Gastrocnemius medialis (tissue), 4 donors: ENCODE measurements at regions not wholly inside any gene's neighbourhood (a gene's known extent, or its start where the extent isn't known, plus 50 kb on each side); places are given as distances from the start of the nearest gene placed in this dataset.
"Not testable (repeated sequence)": the region's sequence is repeated elsewhere in the genome, so short reads cannot be mapped to it uniquely, and the experiment has no call there.

Experiments
- ATAC-seq, 2 donors: fragments of 150-250 bp; one replicate each; pipeline ENCODE4 v1.9.1; 2016
- DNase-seq, 2 donors: peaks; one replicate each; pipeline ENCODE4 v3.0.0-alpha.2; 2019
- H3K27ac ChIP-seq, 4 donors: fragments of 200-600 bp; sonication (generic); 1 replicate in 1 of 4; 2 replicates in 3 of 4; pipeline ENCODE4 v1.5.1; 2016 to 2018; ENCODE audit warnings: mild to moderate bottlenecking in 2 of 4, moderate library complexity in 1 of 4
- H3K27me3 ChIP-seq, 3 donors: fragments of 200-600 bp; sonication (generic) in 2 of 3; 1 replicate in 1 of 3; 2 replicates in 2 of 3; pipeline versions ENCODE4 v1.5.1 to v1.6.0; 2016 to 2019; ENCODE audit warnings: mild to moderate bottlenecking in 1 of 3, moderate library complexity in 1 of 3
- H3K36me3 ChIP-seq, 2 donors: fragments of 200-600 bp; sonication (generic) in 1 of 2; one replicate each; pipeline ENCODE4 v1.5.1; 2017 to 2018
- H3K4me1 ChIP-seq, 2 donors: fragments of 200-600 bp; sonication (generic) in 1 of 2; one replicate each; pipeline ENCODE4 v1.5.1; 2016 to 2017; ENCODE audit warnings: mild to moderate bottlenecking in 2 of 2
- H3K4me3 ChIP-seq, 4 donors: fragments of 200-600 bp; sonication (generic) in 3 of 4; 1 replicate in 1 of 4; 2 replicates in 3 of 4; pipeline ENCODE4 v1.5.1; 2016 to 2019; ENCODE audit warnings: mild to moderate bottlenecking in 2 of 4
- H3K9me3 ChIP-seq, 3 donors: fragments of 200-600 bp; sonication (generic) in 2 of 3; 1 replicate in 1 of 3; 2 replicates in 2 of 3; pipeline ENCODE4 v1.5.1; 2016 to 2019
- POLR2A ChIP-seq, 2 donors: fragments of 450-650 bp; IDR thresholded peaks; one replicate each; pipeline ENCODE4 v1.6.1; 2017; ENCODE audit warnings: antibody characterized with exemption in 2 of 2, mild to moderate bottlenecking in 2 of 2, moderate library complexity in 2 of 2
- in situ Hi-C, 4 donors: fragments of 200-750 bp; cut with MboI; loops; one replicate each; pipeline versions ENCODE4 v1.15.0 to v1.8.0; 2017; ENCODE audit warnings: low sequenced_read_pairs in 4 of 4
- intact Hi-C: fragments of 100-400 bp; cut with DNase I; formaldehyde crosslinking; loops from one replicate; pipeline ENCODE4 v1.15.1; 2023; ENCODE audit warnings: low total_unique reads
- TF ChIP-seq, protein P1 (sequence below), 5 experiments: fragments of 450-650 bp in 3 of 5; fragments of 200-600 bp in 2 of 5; sonication (generic) in 2 of 5; IDR thresholded peaks in 4 of 5; conservative IDR thresholded peaks in 1 of 5; 1 replicate in 4 of 5; 2 replicates in 1 of 5; pipeline ENCODE4 v1.5.1; 2016 to 2019; ENCODE audit warnings: antibody characterized with exemption in 5 of 5, mild to moderate bottlenecking in 3 of 5, moderate library complexity in 3 of 5

DNA sequence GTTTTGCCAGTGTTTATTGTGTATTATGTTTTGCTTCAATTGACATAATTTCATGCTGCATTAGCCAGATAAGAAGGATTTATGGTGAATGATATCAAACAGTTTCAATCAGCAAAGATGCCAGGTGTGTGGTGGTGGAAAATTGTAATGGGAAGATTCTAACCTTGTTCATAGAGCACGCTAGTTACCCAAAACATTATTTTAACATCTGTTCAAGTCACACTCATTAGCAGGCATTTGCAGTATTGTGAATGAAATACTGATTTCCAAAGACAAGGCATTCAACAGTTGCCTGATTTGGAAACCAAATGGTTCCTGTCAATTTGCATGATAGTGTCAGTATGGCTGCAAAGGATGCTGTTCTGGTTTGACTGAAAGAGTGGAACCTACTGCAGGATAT is 129.7 kb downstream of the EPC1 start:
- Histone ChIP-seq H3K27me3 (no peaks in the 10 kb centered on the region), H3K4me1 (no peaks in the 10 kb centered on the region), H3K9me3 (no peaks in the 10 kb centered on the region), H3K27ac (no peak overlapping the region), H3K36me3 (no peaks in the 10 kb centered on the region), H3K4me3 (no peak overlapping the region)
- DNase-seq, result no peak
- no peak for TF ChIP-seq POLR2A (IDR thresholded peaks at IDR 0.05)
- in situ Hi-C loops (no loop called here), intact Hi-C loops (no loop called here)
- ATAC-seq, result no peak

- H3K9me3 ChIP-seq, ATAC-seq, H3K4me1 ChIP-seq, intact Hi-C loops, DNase-seq, H3K27ac ChIP-seq, H3K27me3 ChIP-seq, in situ Hi-C loops, H3K4me3 ChIP-seq, H3K36me3 ChIP-seq: not testable (repeated sequence)
These were observed 133.1 kb downstream of the EPC1 start for GRCh38 chr10:32213838-32214237.

DNA sequence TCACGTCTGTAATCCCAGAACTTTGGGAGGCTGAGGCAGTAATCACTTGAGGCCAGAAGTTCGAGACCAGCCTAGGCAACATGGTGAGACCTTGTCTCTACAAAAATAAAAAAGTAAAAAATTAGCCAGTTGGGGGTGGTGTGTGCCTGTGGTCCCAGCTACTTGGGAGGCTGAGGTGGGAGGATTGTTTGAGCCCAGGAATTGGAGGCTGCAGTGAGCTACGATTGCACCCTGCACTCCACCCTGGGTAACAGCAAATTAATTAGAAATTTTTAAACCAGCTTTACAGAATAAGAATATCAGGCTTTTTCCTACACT is 136.0 kb downstream of the EPC1 start:
- ATAC-seq (no peak), DNase-seq (no peak)
- H3K9me3 ChIP-seq, result no peaks in the 10 kb centered on the region
- H3K4me3 ChIP-seq, result no peak overlapping the region
- no peaks in the 10 kb centered on the region for H3K4me1 ChIP-seq
- H3K27me3 ChIP-seq, result no peaks in the 10 kb centered on the region
- intact Hi-C loops (no loop called here), in situ Hi-C loops (no loop called here)
- no peaks in the 10 kb centered on the region for H3K36me3 ChIP-seq
- no peak overlapping the region for H3K27ac ChIP-seq
- TF ChIP-seq, protein P1, sequence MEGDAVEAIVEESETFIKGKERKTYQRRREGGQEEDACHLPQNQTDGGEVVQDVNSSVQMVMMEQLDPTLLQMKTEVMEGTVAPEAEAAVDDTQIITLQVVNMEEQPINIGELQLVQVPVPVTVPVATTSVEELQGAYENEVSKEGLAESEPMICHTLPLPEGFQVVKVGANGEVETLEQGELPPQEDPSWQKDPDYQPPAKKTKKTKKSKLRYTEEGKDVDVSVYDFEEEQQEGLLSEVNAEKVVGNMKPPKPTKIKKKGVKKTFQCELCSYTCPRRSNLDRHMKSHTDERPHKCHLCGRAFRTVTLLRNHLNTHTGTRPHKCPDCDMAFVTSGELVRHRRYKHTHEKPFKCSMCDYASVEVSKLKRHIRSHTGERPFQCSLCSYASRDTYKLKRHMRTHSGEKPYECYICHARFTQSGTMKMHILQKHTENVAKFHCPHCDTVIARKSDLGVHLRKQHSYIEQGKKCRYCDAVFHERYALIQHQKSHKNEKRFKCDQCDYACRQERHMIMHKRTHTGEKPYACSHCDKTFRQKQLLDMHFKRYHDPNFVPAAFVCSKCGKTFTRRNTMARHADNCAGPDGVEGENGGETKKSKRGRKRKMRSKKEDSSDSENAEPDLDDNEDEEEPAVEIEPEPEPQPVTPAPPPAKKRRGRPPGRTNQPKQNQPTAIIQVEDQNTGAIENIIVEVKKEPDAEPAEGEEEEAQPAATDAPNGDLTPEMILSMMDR (IDR thresholded peaks at IDR 0.05 in 4 of 5, conservative IDR thresholded peaks at IDR 0.05 in 1 of 5), result no peak
- TF ChIP-seq POLR2A (IDR thresholded peaks at IDR 0.05), result no peak

GRCh38 chr10:32210306-32211045 is 136.5 kb downstream of the EPC1 start:
- ATAC-seq (no peak), DNase-seq (no peak)
- intact Hi-C loops, result no loop called here
- Histone ChIP-seq H3K4me3 (no peak overlapping the region), H3K9me3 (no peaks in the 10 kb centered on the region), H3K36me3 (no peaks in the 10 kb centered on the region), H3K4me1 (no peaks in the 10 kb centered on the region), H3K27me3 (no peaks in the 10 kb centered on the region), H3K27ac (no peak overlapping the region)
- in situ Hi-C loops, result no loop called here
- TF ChIP-seq, protein P1 (IDR thresholded peaks at IDR 0.05 in 4 of 5, conservative IDR thresholded peaks at IDR 0.05 in 1 of 5), result peak in 1 of 5 experiments; percentile 22
- TF ChIP-seq POLR2A (IDR thresholded peaks at IDR 0.05), result no peak

DNA sequence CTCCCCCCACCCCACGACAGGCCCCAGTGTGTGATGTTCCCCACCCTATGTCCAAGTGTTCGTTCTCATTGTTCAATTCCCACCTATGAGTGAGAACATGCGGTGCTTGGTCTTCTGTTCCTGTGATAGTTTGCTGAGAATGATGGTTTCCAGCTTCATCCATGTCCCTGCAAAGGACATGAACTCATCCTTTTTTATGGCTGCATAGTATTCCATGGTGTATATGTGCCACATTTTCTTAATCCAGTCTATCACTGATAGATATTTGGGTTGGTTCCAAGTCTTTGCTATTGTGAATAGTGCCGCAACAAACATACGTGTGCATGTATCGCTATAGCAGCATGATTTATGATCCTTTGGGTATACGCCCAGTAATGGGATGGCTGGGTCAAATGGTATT is 139.0 kb downstream of the EPC1 start:
- H3K4me3 ChIP-seq, H3K27ac ChIP-seq, H3K9me3 ChIP-seq, in situ Hi-C loops, intact Hi-C loops, ATAC-seq, H3K27me3 ChIP-seq, H3K36me3 ChIP-seq, H3K4me1 ChIP-seq, DNase-seq: not testable (repeated sequence)

- no peak for TF ChIP-seq POLR2A (IDR thresholded peaks at IDR 0.05)
- TF ChIP-seq, protein P1 (IDR thresholded peaks at IDR 0.05 in 4 of 5, conservative IDR thresholded peaks at IDR 0.05 in 1 of 5), result peak in 3 of 5 experiments; percentile 33 to 48 (median 46)
- Histone ChIP-seq H3K36me3 (no peaks in the 10 kb centered on the region), H3K4me1 (no peaks in the 10 kb centered on the region), H3K27me3 (no peaks in the 10 kb centered on the region), H3K4me3 (no peak overlapping the region), H3K9me3 (no peaks in the 10 kb centered on the region), H3K27ac (no peak overlapping the region)
- in situ Hi-C loops, result no loop called here
- ATAC-seq (no peak), DNase-seq (no peak)
- intact Hi-C loops, result no loop called here
These were observed 139.4 kb downstream of the EPC1 start for GRCh38 chr10:32207544-32207943.
